CD4-positive, alpha-beta T cell (primary cell): ENCODE measurements at regions not wholly inside any gene's neighbourhood (a gene's known extent, or its start where the extent isn't known, plus 50 kb on each side); places are given as distances from the start of the nearest gene placed in this dataset.

Experiments used
- ATAC-seq: fragments of 200-7000 bp; cut with Tn5 transposase; one replicate; pipeline ENCODE4 v1.10.0; 2022; ENCODE audit warnings: mild to moderate bottlenecking; ENCODE audit not compliant: poor library complexity
- CTCF ChIA-PET: fragments of 350-600 bp; sonication (Branson Sonifier 250); formaldehyde crosslinking; loops from one replicate; lab custom pipeline; 2021; ENCODE audit warnings: antibody characterized with exemption, inconsistent platforms; lab: Charles Lee
- POLR2A ChIA-PET: fragments of 350-600 bp; sonication (Branson Sonifier 250); formaldehyde crosslinking; loops from one replicate; lab custom pipeline; 2021; ENCODE audit warnings: antibody characterized with exemption, inconsistent platforms; lab: Charles Lee
- DNase-seq, 14 experiments: peaks; one replicate each; pipeline ENCODE4 v3.0.0-alpha.2; 2013 to 2020; ENCODE audit warnings: mixed read lengths in 2 of 14
- H3K27ac ChIP-seq, 2 donors: one replicate each; pipeline versions ENCODE4 v1.5.1 to v1.7.0; 2013; ENCODE audit warnings: low read length in 2 of 2, low read depth in 1 of 2, mild to moderate bottlenecking in 1 of 2
- H3K27me3 ChIP-seq, 2 experiments: 1 replicate in 1 of 2; 2 replicates in 1 of 2; pipeline versions ENCODE4 v1.6.1 to v1.7.0; 2013; ENCODE audit warnings: low read length in 2 of 2, control low read depth in 1 of 2, mild to moderate bottlenecking in 1 of 2, moderate library complexity in 1 of 2; ENCODE audit not compliant: insufficient read depth in 2 of 2, control insufficient read depth in 1 of 2
- H3K36me3 ChIP-seq: one replicate; pipeline ENCODE4 v1.6.1; 2013; ENCODE audit warnings: low read length, control low read depth; ENCODE audit not compliant: insufficient read depth
- H3K4me1 ChIP-seq: one replicate; pipeline ENCODE4 v1.6.1; 2013; ENCODE audit warnings: low read length, control low read depth; ENCODE audit not compliant: insufficient read depth
- H3K4me3 ChIP-seq: one replicate; pipeline ENCODE4 v1.5.1; 2013; ENCODE audit warnings: mild to moderate bottlenecking, low read length, moderate library complexity
- H3K9me3 ChIP-seq, 2 experiments: 1 replicate in 1 of 2; 2 replicates in 1 of 2; pipeline versions ENCODE4 v1.6.1 to v1.7.0; 2013; ENCODE audit warnings: low read length in 2 of 2, mild to moderate bottlenecking in 2 of 2, control low read depth in 1 of 2, moderate library complexity in 1 of 2; ENCODE audit not compliant: control insufficient read depth in 1 of 2, insufficient read depth in 1 of 2
- H3K27ac Mint-ChIP-seq: one replicate; pipeline ENCODE4 v1.8.0; 2020; ENCODE audit warnings: mixed read lengths
- H3K27me3 Mint-ChIP-seq: one replicate; pipeline ENCODE4 v1.8.0; 2021; ENCODE audit warnings: mixed read lengths
- H3K36me3 Mint-ChIP-seq: one replicate; pipeline ENCODE4 v1.8.0; 2021; ENCODE audit warnings: low read depth, mixed read lengths
- H3K4me1 Mint-ChIP-seq: one replicate; pipeline ENCODE4 v1.8.0; 2021; ENCODE audit warnings: low read depth, mixed read lengths
- H3K4me3 Mint-ChIP-seq: one replicate; pipeline ENCODE4 v1.8.0; 2020; ENCODE audit warnings: mild to moderate bottlenecking, mixed read lengths
- H3K9me3 Mint-ChIP-seq: one replicate; pipeline ENCODE4 v1.8.0; 2020; ENCODE audit warnings: mixed read lengths
- CTCF ChIP-seq: fragments of 200-600 bp; IDR thresholded peaks from one replicate; pipeline ENCODE4 v1.8.0; 2022; ENCODE audit warnings: antibody characterized with exemption, mild to moderate bottlenecking
- intact Hi-C, 2 experiments: fragments of 100-400 bp; cut with DNase I in 1 of 2; cut with micrococcal nuclease in 1 of 2; formaldehyde crosslinking; loops; one replicate each; pipeline versions ENCODE4 v1.15.1 to v1.9.0; 2023 to 2025; cut with DNase I, micrococcal nuclease

- no peak overlapping the region for H3K27ac ChIP-seq
- H3K4me1 ChIP-seq: no peaks in the 10 kb centered on the region
- Mint-ChIP-seq H3K4me3 (no peak overlapping the region), H3K4me1 (no peaks in the 10 kb centered on the region), H3K27ac (no peak overlapping the region), H3K9me3 (no peaks in the 10 kb centered on the region), H3K36me3 (no peaks in the 10 kb centered on the region), H3K27me3 (peaks cover 5% of the 10 kb centered on the region)
- H3K4me3 ChIP-seq: no peak overlapping the region
- TF ChIP-seq CTCF: no peak
- ATAC-seq (no peak), DNase-seq (no peak)
- no peaks in the 10 kb centered on the region for H3K9me3 ChIP-seq
- H3K27me3 ChIP-seq: no peaks in the 10 kb centered on the region
- intact Hi-C loops: no loop called here
- CTCF ChIA-PET: no interaction called here
- POLR2A ChIA-PET: no interaction called here
- H3K36me3 ChIP-seq: no peaks in the 10 kb centered on the region
Observed at GRCh38 chr10:112006407-112006806, 177.2 kb downstream of the GPAM start.

GRCh38 chr10:112006831-112007230, 176.7 kb downstream of the GPAM start:
- Histone ChIP-seq H3K27ac (no peak overlapping the region), H3K27me3 (no peaks in the 10 kb centered on the region), H3K36me3 (no peaks in the 10 kb centered on the region), H3K4me1 (no peaks in the 10 kb centered on the region), H3K4me3 (no peak overlapping the region), H3K9me3 (no peaks in the 10 kb centered on the region)
- intact Hi-C loops: no loop called here
- Mint-ChIP-seq H3K9me3 (no peaks in the 10 kb centered on the region), H3K4me3 (no peak overlapping the region), H3K27me3 (peaks cover 5% of the 10 kb centered on the region), H3K36me3 (no peaks in the 10 kb centered on the region), H3K4me1 (no peaks in the 10 kb centered on the region), H3K27ac (no peak overlapping the region)
- DNase-seq (no peak), ATAC-seq (no peak)
- no peak for TF ChIP-seq CTCF
- POLR2A ChIA-PET: no interaction called here
- CTCF ChIA-PET: no interaction called here

DNA sequence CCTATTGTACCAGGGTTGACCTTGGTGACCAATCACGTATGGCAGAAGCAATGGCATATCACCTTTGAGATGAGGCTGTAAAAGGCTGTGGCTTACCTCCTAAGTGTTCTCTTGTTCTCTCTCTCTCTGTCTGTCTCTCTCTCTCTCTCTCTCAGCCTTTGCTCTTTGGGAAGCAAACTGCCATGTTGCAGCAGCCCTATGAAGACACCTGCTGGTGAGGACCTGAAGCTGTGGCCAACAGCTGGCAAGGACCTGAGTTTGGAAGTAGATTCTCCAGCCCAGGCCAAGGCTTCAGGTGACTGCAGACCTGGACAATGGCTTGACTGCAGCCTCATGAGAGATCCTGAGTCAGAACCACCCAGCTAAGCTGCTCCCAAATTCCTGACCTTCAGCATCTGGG, 161.4 kb downstream of the GPAM start:
- intact Hi-C loops: no loop called here
- H3K4me1 ChIP-seq: no peaks in the 10 kb centered on the region
- POLR2A ChIA-PET: no interaction called here
- no peak overlapping the region for H3K27ac ChIP-seq
- Mint-ChIP-seq H3K4me3 (no peak overlapping the region), H3K36me3 (no peaks in the 10 kb centered on the region), H3K9me3 (no peaks in the 10 kb centered on the region), H3K4me1 (no peaks in the 10 kb centered on the region), H3K27me3 (no peaks in the 10 kb centered on the region), H3K27ac (no peak overlapping the region)
- no peak for DNase-seq
- H3K4me3 ChIP-seq: no peak overlapping the region
- CTCF ChIA-PET: no interaction called here
- no peak for TF ChIP-seq CTCF
- no peak for ATAC-seq
- no peaks in the 10 kb centered on the region for H3K27me3 ChIP-seq
- H3K36me3 ChIP-seq: no peaks in the 10 kb centered on the region
- peaks cover 0 to 4% of the 10 kb centered on the region in 2 experiments for H3K9me3 ChIP-seq
